Fibroblast of mammary gland (primary cell): ENCODE measurements at regions not wholly inside any gene's neighbourhood (a gene's known extent, or its start where the extent isn't known, plus 50 kb on each side); places are given as distances from the start of the nearest gene placed in this dataset.
A peak's percentile ranks its signal among the peaks of the same experiment; 100 is the strongest.

Source experiments
- DNase-seq: peaks from one replicate; pipeline ENCODE4 v3.0.0-alpha.2; 2010; ENCODE audit warnings: low read depth
- H3K4me3 ChIP-seq: 2 replicates; pipeline ENCODE4 v1.5.1; 2011; ENCODE audit warnings: low read depth, mild to moderate bottlenecking, low read length, moderate library complexity; ENCODE audit not compliant: control insufficient read depth
- CTCF ChIP-seq: conservative IDR thresholded peaks from 2 replicates; pipeline ENCODE4 v1.5.1; 2011; ENCODE audit warnings: low read depth, low read length, inconsistent platforms; ENCODE audit not compliant: control insufficient read depth, insufficient read depth

DNA sequence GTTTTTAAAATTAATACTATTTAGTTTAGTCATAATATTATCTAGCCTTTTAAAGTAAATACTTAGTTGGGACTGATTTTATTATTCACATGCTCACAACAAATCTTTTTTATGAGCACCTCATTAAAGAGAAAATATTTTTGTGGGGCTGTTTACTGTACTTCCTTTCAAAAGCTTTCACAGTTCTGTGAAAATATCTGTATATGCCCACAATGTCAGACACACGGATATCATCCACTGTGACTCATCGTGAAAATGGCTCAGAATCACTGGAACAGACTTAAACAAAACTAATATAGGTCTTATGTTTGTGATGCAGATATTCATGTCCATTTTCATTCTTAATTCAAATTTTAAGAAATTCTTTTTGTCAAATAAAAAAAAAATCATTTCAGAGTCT, 305.2 kb downstream of the RAB38 start:
- DNase-seq, result no peak
- H3K4me3 ChIP-seq, result no peak overlapping the region
- TF ChIP-seq CTCF, result no peak

DNA sequence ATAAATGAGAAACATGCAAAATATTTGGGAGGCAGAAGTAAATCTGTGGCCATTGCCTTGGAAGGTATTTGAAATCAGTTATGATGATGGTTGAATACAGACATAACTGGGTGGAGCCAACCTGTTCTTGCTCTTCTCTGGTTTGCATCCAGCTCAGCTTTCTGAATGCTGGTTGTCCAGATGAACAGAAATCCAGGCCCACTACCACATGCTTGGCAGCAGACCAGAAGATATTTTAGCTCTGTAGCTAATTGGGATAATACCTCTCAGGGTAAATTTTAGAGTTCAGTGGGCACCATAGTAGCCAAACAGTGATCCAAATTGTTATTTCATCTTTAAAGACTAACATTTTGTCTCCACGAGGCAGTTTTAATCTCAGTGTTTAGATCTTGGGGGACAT, 308.3 kb downstream of the RAB38 start:
- H3K4me3 ChIP-seq, result no peak overlapping the region
- no peak for DNase-seq
- no peak for TF ChIP-seq CTCF

DNA sequence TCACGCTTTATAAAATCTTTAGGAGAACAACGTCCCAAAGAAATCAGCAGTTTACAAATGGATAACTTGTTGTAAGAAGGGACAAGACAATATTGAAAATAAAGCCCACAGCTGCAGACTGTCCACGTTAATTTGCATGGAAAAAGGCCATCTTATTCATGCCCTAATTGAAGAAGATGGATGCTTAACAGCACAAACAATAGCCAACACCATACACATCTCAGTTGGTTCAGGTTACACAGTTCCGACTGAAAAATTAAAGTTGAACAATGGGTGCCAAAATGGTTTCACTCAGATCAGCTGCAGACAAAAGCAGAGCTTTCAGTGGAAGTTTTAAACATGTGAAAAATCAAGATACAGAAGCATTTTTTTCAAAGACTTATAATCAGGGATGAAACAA, 314.2 kb downstream of the RAB38 start:
- TF ChIP-seq CTCF, result no peak
- DNase-seq, result no peak
- H3K4me3 ChIP-seq, result no peak overlapping the region

GRCh38 chr11:87859636-87860035, 315.6 kb downstream of the RAB38 start:
- no peak for DNase-seq
- no peak overlapping the region for H3K4me3 ChIP-seq
- no peak for TF ChIP-seq CTCF

DNA sequence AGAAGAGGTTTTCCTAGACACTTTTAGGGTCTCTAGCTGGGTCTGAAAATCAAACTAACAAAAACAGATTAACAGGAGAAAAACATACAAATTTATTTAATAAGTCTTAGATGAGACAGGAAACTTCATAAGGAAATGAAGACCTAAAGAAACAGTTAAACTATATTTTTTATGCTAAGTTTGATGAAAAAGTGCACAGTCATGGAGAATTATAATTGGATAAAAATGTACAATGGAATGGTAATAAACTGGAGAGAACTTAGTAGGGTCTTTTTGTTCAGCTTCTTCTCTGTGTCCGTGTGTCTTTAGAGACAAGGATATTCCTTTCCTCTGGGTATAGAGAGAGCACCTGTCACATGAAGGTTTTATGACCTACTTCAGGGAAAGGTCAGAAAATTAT, 323.4 kb downstream of the RAB38 start:
- no peak for TF ChIP-seq CTCF
- no peak overlapping the region for H3K4me3 ChIP-seq
- no peak for DNase-seq

- peak; percentile 11 for DNase-seq
- H3K4me3 ChIP-seq, result no peak overlapping the region
- no peak for TF ChIP-seq CTCF
Observed at GRCh38 chr11:87851234-87851633, 324.0 kb downstream of the RAB38 start.

DNA sequence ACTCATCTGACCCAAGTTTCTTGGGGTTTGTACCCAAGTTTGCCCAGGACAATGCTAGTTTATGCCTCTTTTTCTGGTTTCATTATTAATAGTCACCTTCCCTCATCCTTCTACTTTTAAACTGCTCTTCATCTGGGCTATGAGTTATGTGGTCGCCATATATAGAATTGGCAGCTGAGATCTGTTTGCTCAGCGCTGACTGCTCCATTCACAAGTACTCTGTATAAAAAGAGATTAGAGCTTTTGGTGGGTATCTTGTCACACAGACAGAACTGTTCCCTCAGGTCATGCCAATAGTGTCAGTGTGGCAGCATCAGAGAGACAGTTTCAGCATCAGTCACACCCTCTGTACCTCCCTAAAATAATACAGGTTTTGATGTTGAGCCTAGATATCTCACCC, 326.0 kb downstream of the RAB38 start:
- DNase-seq, result no peak
- TF ChIP-seq CTCF, result no peak
- H3K4me3 ChIP-seq, result no peak overlapping the region
